ENCODE measurements at regions not wholly inside any gene's neighbourhood (a gene's known extent, or its start where the extent isn't known, plus 50 kb on each side); places are given as distances from the start of the nearest gene placed in this dataset.

DNA sequence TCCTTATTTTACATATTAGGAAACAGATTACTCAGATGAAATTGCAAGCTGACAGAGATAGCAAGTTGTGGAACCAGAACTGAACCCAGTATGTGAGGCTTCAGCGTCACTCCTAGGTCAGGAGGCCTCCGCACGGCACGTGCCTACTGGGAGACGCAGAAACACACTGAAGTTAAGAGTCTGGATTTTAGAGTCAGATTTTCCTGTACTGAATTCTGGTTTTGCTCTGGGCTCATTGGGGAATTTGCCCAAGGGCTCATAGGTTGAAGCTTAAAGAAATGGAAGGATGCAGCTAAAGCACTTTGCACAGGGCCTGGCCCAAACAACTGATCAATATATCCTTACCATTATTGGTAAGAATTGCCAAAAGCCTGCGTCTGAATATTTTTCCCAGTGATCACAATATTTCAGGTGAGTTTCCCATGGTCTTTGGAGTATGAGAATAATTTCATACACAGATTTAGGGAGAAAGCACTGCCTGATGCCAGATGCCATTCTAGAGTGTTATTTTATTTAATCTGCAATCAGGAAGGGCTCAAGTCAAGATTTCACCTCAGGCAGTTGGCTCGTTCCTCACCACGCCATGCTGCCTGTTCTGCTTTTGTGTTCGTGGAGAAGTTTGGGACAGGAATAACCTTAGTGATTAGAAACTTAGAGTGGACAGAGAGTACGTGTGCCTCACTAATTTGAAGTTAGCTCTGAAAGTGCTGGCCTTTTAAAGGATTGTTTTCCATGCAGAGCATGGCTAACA, 331.9 kb downstream of the MYCN start:
- no peak overlapping the region for H3K27ac Mint-ChIP-seq (ENCODE audit: unreplicated experiment)
- DNase-seq, result no peak

DNA sequence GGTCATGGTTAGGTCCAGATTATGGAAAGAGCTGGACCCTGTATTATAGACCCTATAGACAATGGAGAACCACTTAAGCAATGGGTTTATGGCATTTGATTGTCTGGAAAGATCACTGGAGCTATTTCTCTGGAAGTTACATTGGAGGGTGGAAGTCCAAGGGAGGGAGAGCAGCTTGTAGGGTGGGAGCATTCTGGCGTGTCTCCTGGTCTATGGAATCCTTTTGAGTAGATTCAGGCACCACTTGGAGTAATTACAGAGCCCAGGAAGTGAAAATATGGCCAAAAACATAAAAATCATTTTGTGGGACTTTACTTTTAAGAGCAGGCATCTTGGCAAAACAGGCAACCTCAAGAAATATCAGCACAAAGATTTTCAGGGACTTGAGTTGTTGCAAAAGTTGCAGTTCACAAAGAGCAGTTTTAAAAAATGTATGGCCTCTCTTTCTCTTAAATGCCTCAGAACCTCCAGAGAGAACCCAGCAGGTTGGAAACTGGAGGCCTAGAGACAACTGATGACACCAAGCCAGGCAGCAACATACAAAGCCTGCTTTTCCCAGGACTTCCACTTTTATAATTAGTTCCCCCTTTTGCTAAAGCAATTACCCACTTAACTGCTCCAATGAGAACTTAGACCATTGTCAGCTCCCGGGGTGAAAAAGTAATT, 331.0 kb downstream of the MYCN start:
- Mint-ChIP-seq H3K9me3 (ENCODE audit: unreplicated experiment) (no peaks in the 10 kb centered on the region), H3K27me3 (ENCODE audit: unreplicated experiment) (no peaks in the 10 kb centered on the region), H3K4me3 (ENCODE audit: unreplicated experiment) (no peak overlapping the region), H3K27ac (ENCODE audit: unreplicated experiment) (no peak overlapping the region), H3K36me3 (ENCODE audit: unreplicated experiment) (no peaks in the 10 kb centered on the region), H3K4me1 (ENCODE audit: low read depth, unreplicated experiment) (no peaks in the 10 kb centered on the region)
- DNase-seq, result no peak
- TF ChIP-seq, protein P1, sequence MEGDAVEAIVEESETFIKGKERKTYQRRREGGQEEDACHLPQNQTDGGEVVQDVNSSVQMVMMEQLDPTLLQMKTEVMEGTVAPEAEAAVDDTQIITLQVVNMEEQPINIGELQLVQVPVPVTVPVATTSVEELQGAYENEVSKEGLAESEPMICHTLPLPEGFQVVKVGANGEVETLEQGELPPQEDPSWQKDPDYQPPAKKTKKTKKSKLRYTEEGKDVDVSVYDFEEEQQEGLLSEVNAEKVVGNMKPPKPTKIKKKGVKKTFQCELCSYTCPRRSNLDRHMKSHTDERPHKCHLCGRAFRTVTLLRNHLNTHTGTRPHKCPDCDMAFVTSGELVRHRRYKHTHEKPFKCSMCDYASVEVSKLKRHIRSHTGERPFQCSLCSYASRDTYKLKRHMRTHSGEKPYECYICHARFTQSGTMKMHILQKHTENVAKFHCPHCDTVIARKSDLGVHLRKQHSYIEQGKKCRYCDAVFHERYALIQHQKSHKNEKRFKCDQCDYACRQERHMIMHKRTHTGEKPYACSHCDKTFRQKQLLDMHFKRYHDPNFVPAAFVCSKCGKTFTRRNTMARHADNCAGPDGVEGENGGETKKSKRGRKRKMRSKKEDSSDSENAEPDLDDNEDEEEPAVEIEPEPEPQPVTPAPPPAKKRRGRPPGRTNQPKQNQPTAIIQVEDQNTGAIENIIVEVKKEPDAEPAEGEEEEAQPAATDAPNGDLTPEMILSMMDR (IDR thresholded peaks at IDR 0.05; ENCODE audit: partially characterized antibody, unreplicated experiment), result no peak

More for the DNA sequence above, 331.9 kb downstream of the MYCN start:
- Mint-ChIP-seq H3K4me3 (ENCODE audit: unreplicated experiment) (no peak overlapping the region), H3K9me3 (ENCODE audit: unreplicated experiment) (no peaks in the 10 kb centered on the region), H3K4me1 (ENCODE audit: low read depth, unreplicated experiment) (no peaks in the 10 kb centered on the region), H3K27me3 (ENCODE audit: unreplicated experiment) (no peaks in the 10 kb centered on the region), H3K36me3 (ENCODE audit: unreplicated experiment) (no peaks in the 10 kb centered on the region)
- TF ChIP-seq, protein P1 (IDR thresholded peaks at IDR 0.05; ENCODE audit: partially characterized antibody, unreplicated experiment), result no peak

DNA sequence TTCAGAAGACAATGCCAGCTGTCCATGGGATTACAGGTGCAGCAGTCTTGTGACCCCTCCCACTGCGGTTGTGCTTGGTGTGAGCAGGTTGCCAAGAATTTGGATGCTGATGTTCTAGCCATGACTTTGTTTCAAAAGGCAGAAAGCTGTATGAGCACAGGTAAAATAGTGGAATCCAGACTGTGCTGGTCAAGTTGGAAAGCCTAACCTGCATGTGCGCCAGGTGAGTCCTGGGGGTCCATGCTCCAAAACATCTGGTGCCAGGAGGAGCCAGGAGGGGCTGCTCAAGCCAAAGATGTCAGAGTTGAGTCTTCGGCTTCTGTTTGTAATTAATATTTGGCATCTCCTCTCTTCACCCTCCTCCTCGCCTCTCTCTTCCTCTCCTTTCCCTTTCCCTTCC, 330.1 kb downstream of the MYCN start:
- H3K4me1 Mint-ChIP-seq (ENCODE audit: low read depth, unreplicated experiment), result no peaks in the 10 kb centered on the region
- TF ChIP-seq, protein P1 (IDR thresholded peaks at IDR 0.05; ENCODE audit: partially characterized antibody, unreplicated experiment), result no peak
- H3K9me3 Mint-ChIP-seq (ENCODE audit: unreplicated experiment), result no peaks in the 10 kb centered on the region
- no peak overlapping the region for H3K27ac Mint-ChIP-seq (ENCODE audit: unreplicated experiment)
- H3K27me3 Mint-ChIP-seq (ENCODE audit: unreplicated experiment), result no peaks in the 10 kb centered on the region
- H3K36me3 Mint-ChIP-seq (ENCODE audit: unreplicated experiment), result no peaks in the 10 kb centered on the region
- no peak for DNase-seq
- no peak overlapping the region for H3K4me3 Mint-ChIP-seq (ENCODE audit: unreplicated experiment)

DNA sequence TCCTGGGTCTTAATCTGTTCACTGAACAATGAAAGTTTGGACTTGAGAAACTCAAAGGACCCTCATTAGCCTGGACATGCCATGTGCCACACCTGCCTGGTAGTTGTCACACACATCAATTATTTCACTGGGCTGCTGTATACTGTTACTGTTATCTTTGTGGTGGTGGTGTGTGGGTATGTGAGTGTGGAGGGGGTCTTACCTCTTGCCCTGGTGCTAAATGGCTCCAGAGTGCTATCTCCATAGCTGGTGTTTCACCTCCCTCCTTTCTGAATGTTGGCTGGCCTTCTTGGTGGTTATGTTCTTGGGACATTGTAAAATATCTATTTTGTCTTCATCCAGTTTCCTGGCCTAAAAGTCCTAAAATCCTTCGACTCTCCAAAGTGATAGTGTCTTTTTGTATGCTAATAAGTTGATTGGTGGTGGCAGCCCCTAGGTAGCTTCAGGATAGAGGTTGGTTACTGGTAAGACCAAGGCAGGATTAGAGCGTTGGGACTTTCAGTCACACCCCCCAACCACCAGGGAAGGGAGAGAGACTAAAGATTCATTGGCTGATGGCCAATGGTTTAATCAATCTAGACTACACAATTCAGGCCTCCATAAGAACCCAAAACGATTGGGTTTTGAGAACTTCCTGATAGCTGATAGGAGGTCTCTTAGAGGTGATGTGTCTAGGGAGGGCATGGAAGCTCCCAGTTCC, 328.1 kb downstream of the MYCN start:
- Mint-ChIP-seq H3K27me3 (ENCODE audit: unreplicated experiment) (no peaks in the 10 kb centered on the region), H3K9me3 (ENCODE audit: unreplicated experiment) (no peaks in the 10 kb centered on the region), H3K4me3 (ENCODE audit: unreplicated experiment) (no peak overlapping the region), H3K4me1 (ENCODE audit: low read depth, unreplicated experiment) (no peaks in the 10 kb centered on the region), H3K27ac (ENCODE audit: unreplicated experiment) (no peak overlapping the region), H3K36me3 (ENCODE audit: unreplicated experiment) (no peaks in the 10 kb centered on the region)
- TF ChIP-seq, protein P1 (IDR thresholded peaks at IDR 0.05; ENCODE audit: partially characterized antibody, unreplicated experiment), result no peak
- DNase-seq, result no peak
